Skin epidermis (tissue), 12 donors: ENCODE measurements at regions not wholly inside any gene's neighbourhood (a gene's known extent, or its start where the extent isn't known, plus 50 kb on each side); places are given as distances from the start of the nearest gene placed in this dataset.

ENCODE experiments used
- H3K27ac ChIP-seq, 21 experiments: fragments of 200-600 bp; sonication (generic) in 11 of 21; one replicate each; pipeline ENCODE4 v1.5.0; 2020; ENCODE audit warnings: mild to moderate bottlenecking in 3 of 21, inconsistent platforms in 2 of 21, moderate library complexity in 2 of 21
- H3K4me3 ChIP-seq, 7 experiments: fragments of 200-600 bp; sonication (generic) in 2 of 7; one replicate each; pipeline ENCODE4 v1.5.0; 2020; ENCODE audit warnings: inconsistent platforms in 2 of 7, mild to moderate bottlenecking in 2 of 7, moderate library complexity in 1 of 7

DNA sequence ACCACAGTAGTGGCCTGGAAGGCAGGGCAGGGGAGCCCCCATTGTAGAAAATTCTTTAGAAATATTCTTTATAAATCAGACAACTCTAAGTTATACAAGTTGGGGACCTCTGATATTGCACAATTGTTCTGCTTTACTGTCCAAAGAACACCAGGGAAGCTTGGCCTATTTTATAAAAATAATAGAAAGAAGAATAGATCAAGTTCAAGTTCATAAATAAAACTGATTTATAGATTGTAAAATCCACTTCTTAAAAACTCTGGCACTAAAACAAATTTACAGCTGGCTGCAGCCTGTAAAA, 55.0 kb upstream of the GALNT2 start:
- Histone ChIP-seq H3K27ac (no peak overlapping the region), H3K4me3 (no peak overlapping the region)

DNA sequence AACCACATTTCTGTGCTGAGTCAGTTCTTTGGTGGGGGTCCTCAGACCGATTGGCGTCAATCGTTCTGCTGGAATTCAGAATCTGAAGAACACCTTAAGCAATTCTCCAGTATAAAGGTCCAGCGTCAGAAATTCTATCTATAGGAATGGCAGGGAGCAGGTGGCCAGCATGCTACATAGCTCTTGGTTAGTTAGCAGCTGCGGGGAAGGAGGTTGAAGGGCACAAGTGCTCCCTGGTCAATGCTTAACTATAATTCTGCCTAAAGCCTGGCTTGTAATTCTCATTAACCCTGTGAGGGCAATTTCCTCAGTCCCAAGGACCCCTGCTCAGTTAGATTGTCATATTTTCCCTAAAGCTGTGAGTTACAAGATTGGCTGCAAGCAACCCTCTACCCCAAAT, 54.3 kb upstream of the GALNT2 start:
- H3K4me3 ChIP-seq = no peak overlapping the region

DNA sequence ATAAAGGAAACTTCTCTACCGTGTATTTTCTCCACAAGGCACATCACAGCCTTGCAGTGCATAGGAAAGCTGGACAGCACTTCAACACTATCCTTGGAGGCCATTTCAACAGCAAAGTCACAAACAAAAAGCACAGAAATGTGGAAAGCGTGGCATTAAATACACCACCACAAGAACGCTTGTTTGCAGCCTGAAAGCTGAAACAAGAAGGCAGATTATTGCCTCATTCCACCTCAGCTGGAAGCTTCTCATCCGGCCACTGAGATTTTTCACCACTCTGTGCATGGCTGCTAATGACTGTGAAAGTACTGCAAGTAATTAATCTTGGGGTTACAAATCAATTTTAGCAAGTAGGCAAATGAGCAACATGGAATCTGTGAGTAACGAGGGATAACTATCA, 50.9 kb upstream of the GALNT2 start:
- Histone ChIP-seq H3K4me3 (no peak overlapping the region), H3K27ac (no peak overlapping the region)

More for the DNA sequence above, 54.3 kb upstream of the GALNT2 start:
- H3K27ac ChIP-seq = no peak overlapping the region
